IMR-90 (cell line): ENCODE measurements at regions not wholly inside any gene's neighbourhood (a gene's known extent, or its start where the extent isn't known, plus 50 kb on each side); places are given as distances from the start of the nearest gene placed in this dataset.

Experiments used
- ATAC-seq: fragments of 200-7000 bp; cut with Tn5 transposase; 2 replicates; pipeline ENCODE4 v1.9.1; 2020; ENCODE audit warnings: low read depth, mild to moderate bottlenecking, moderate library complexity
- BruUV-seq: library from RNA; stranded (reverse); fragments of 400-500 nt; replicated peaks from 2 replicates; lab custom pipeline; 2021; lab: Mats Ljungman, UMichigan
- CTCF ChIA-PET: fragments of 300-600 bp; formaldehyde crosslinking; extraction: SDS; loops from one replicate; lab custom pipeline; 2021; ENCODE audit warnings: antibody characterized with exemption; lab: Yijun Ruan, JAX
- POLR2A ChIA-PET: fragments of 300-600 bp; sonication (Branson Sonifier 250); formaldehyde crosslinking; loops from one replicate; lab custom pipeline; 2022; ENCODE audit warnings: antibody characterized with exemption; ENCODE audit not compliant: unreplicated experiment; lab: Charles Lee
- DNase-seq: peaks from one replicate; pipeline ENCODE4 v3.0.0; 2013
- H2AFZ ChIP-seq: replicated peaks from 2 replicates; pipeline ENCODE3; 2013; ENCODE audit warnings: low read length, mild to moderate bottlenecking; ENCODE audit not compliant: poor library complexity
- H2AK5ac ChIP-seq: 2 replicates; pipeline ENCODE4 v1.6.1; 2013; ENCODE audit warnings: low read depth, low read length, inconsistent platforms
- H2AK9ac ChIP-seq: replicated peaks from 2 replicates; pipeline ENCODE3; 2013; ENCODE audit warnings: mild to moderate bottlenecking, low read depth, low read length, moderate library complexity; ENCODE audit not compliant: poor library complexity
- H2BK120ac ChIP-seq: 2 replicates; pipeline ENCODE4 v1.6.1; 2013; ENCODE audit warnings: low read depth, low read length, inconsistent platforms
- H2BK15ac ChIP-seq: 3 replicates; pipeline ENCODE4 v1.6.1; 2013; ENCODE audit warnings: low read depth, low read length, inconsistent platforms
- H2BK20ac ChIP-seq: 2 replicates; pipeline ENCODE4 v1.6.1; 2013; ENCODE audit warnings: low read depth, mild to moderate bottlenecking, inconsistent platforms, low read length, moderate library complexity
- H2BK5ac ChIP-seq: 2 replicates; pipeline ENCODE4 v1.6.1; 2013; ENCODE audit warnings: mild to moderate bottlenecking, low read depth, low read length, inconsistent platforms; ENCODE audit not compliant: poor library complexity, severe bottlenecking
- H3K14ac ChIP-seq: replicated peaks from 2 replicates; pipeline ENCODE4 v1.6.1; 2013; ENCODE audit warnings: low read depth, low read length, inconsistent platforms
- H3K18ac ChIP-seq: 2 replicates; pipeline ENCODE4 v1.6.1; 2013; ENCODE audit warnings: low read depth, low read length, control low read depth
- H3K23ac ChIP-seq: 2 replicates; pipeline ENCODE4 v1.6.1; 2013; ENCODE audit warnings: low read depth, low read length, inconsistent platforms
- H3K27ac ChIP-seq: 2 replicates; pipeline ENCODE4 v1.5.1; 2013; ENCODE audit warnings: mild to moderate bottlenecking, control low read depth, low read length; ENCODE audit not compliant: insufficient read depth
- H3K27me3 ChIP-seq: 2 replicates; pipeline ENCODE4 v1.6.1; 2013; ENCODE audit warnings: low read length; ENCODE audit not compliant: control insufficient read depth, insufficient read depth
- H3K36me3 ChIP-seq: 2 replicates; pipeline ENCODE4 v1.6.1; 2013; ENCODE audit warnings: low read length, mixed read lengths; ENCODE audit not compliant: control insufficient read depth, insufficient read depth
- H3K4ac ChIP-seq: 2 replicates; pipeline ENCODE4 v1.6.1; 2013; ENCODE audit warnings: low read depth, low read length, inconsistent platforms
- H3K4me1 ChIP-seq: 2 replicates; pipeline ENCODE4 v1.6.1; 2013; ENCODE audit warnings: low read length, mixed read lengths; ENCODE audit not compliant: control insufficient read depth, insufficient read depth
- H3K4me2 ChIP-seq: 2 replicates; pipeline ENCODE4 v1.6.1; 2013; ENCODE audit warnings: low read depth, mild to moderate bottlenecking, control low read depth, low read length, moderate library complexity
- H3K4me3 ChIP-seq: 2 replicates; pipeline ENCODE4 v1.5.1; 2013; ENCODE audit warnings: low read depth, mild to moderate bottlenecking, control low read depth, low read length, moderate library complexity; ENCODE audit not compliant: insufficient read depth
- H3K56ac ChIP-seq: 2 replicates; pipeline ENCODE4 v1.6.1; 2013; ENCODE audit warnings: low read length, inconsistent platforms; ENCODE audit not compliant: insufficient read depth; ENCODE audit errors: extremely low read depth
- H3K79me1 ChIP-seq, 2 experiments: 2 replicates each; pipeline ENCODE4 v1.6.1; 2013; ENCODE audit warnings: low read length in 2 of 2, inconsistent platforms in 1 of 2, low read depth in 1 of 2
- H3K9ac ChIP-seq: 2 replicates; pipeline ENCODE4 v1.6.1; 2013; ENCODE audit warnings: low read depth, low read length, control low read depth
- H3K9me1 ChIP-seq: 2 replicates; pipeline ENCODE4 v1.6.1; 2013; ENCODE audit warnings: low read length, inconsistent platforms; ENCODE audit not compliant: insufficient read depth
- H3K9me3 ChIP-seq: 2 replicates; pipeline ENCODE4 v1.6.1; 2013; ENCODE audit warnings: low read length; ENCODE audit not compliant: control insufficient read depth, insufficient read depth
- H4K20me1 ChIP-seq: 2 replicates; pipeline ENCODE4 v1.6.1; 2013; ENCODE audit warnings: low read length, inconsistent platforms; ENCODE audit not compliant: insufficient read depth
- H4K5ac ChIP-seq: 2 replicates; pipeline ENCODE4 v1.6.1; 2013; ENCODE audit warnings: mild to moderate bottlenecking, low read depth, low read length, control low read depth
- H4K8ac ChIP-seq, 2 experiments: 2 replicates each; pipeline ENCODE4 v1.6.1; 2013; ENCODE audit warnings: low read depth in 2 of 2, low read length in 2 of 2, control low read depth in 1 of 2, inconsistent platforms in 1 of 2
- H4K91ac ChIP-seq: 2 replicates; pipeline ENCODE4 v1.6.1; 2013; ENCODE audit warnings: low read depth, low read length, inconsistent platforms; ENCODE audit not compliant: insufficient read depth
- BHLHE40 ChIP-seq: fragments of 150-350 bp; IDR thresholded peaks from 2 replicates; pipeline ENCODE4 v1.6.1; 2016; ENCODE audit warnings: mild to moderate bottlenecking, low read depth, low read length
- CEBPB ChIP-seq: IDR thresholded peaks from 2 replicates; pipeline ENCODE4 v1.6.1; 2012; ENCODE audit warnings: low read depth, low read length, improper control_type of control experiment
- CHD1 ChIP-seq: IDR thresholded peaks from 2 replicates; pipeline ENCODE4 v1.6.1; 2012; ENCODE audit warnings: low read depth, low read length, improper control_type of control experiment
- CTCF ChIP-seq: conservative IDR thresholded peaks from 2 replicates; pipeline ENCODE4 v1.5.1; 2012; ENCODE audit warnings: mild to moderate bottlenecking, low read depth, low read length, improper control_type of control experiment
- ELK1 ChIP-seq: fragments of 150-350 bp; IDR thresholded peaks from 2 replicates; pipeline ENCODE4 v1.6.1; 2016; ENCODE audit warnings: low read depth, mild to moderate bottlenecking, low read length, moderate library complexity, borderline replicate concordance
- FOS ChIP-seq: fragments of 150-350 bp; IDR thresholded peaks from 2 replicates; pipeline ENCODE4 v1.6.1; 2016; ENCODE audit warnings: low read depth, low read length
- MAFK ChIP-seq: IDR thresholded peaks from 2 replicates; pipeline ENCODE4 v1.6.1; 2012; ENCODE audit warnings: low read depth, low read length, improper control_type of control experiment
- MAZ ChIP-seq: IDR thresholded peaks from 2 replicates; pipeline ENCODE4 v1.6.1; 2012; ENCODE audit warnings: low read depth, mild to moderate bottlenecking, low read length, improper control_type of control experiment, moderate library complexity, borderline replicate concordance
- MXI1 ChIP-seq: IDR thresholded peaks from 2 replicates; pipeline ENCODE4 v1.6.1; 2012; ENCODE audit warnings: low read depth, mild to moderate bottlenecking, low read length, moderate library complexity, borderline replicate concordance
- NFE2L2 ChIP-seq: fragments of 150-350 bp; IDR thresholded peaks from 2 replicates; pipeline ENCODE4 v1.6.1; 2016; ENCODE audit warnings: low read depth, mild to moderate bottlenecking, low read length
- POLR2A ChIP-seq: IDR thresholded peaks from 2 replicates; pipeline ENCODE4 v1.6.1; 2012; ENCODE audit warnings: mild to moderate bottlenecking, low read depth, low read length
- RAD21 ChIP-seq: IDR thresholded peaks from 2 replicates; pipeline ENCODE4 v1.6.1; 2012; ENCODE audit warnings: low read length, improper control_type of control experiment
- RCOR1 ChIP-seq: IDR thresholded peaks from 2 replicates; pipeline ENCODE4 v1.6.1; 2012; ENCODE audit warnings: mild to moderate bottlenecking, low read length, improper control_type of control experiment; ENCODE audit not compliant: insufficient replicate concordance
- RFX5 ChIP-seq: IDR thresholded peaks from 2 replicates; pipeline ENCODE4 v1.8.0; 2012; ENCODE audit warnings: low read depth, mild to moderate bottlenecking, low read length, moderate library complexity
- SMC3 ChIP-seq: fragments of 150-350 bp; IDR thresholded peaks from 2 replicates; pipeline ENCODE4 v1.6.1; 2016; ENCODE audit warnings: low read depth, mild to moderate bottlenecking, antibody characterized with exemption, low read length, moderate library complexity
- USF2 ChIP-seq: fragments of 150-350 bp; IDR thresholded peaks from 2 replicates; pipeline ENCODE4 v1.6.1; 2017; ENCODE audit warnings: mild to moderate bottlenecking, antibody characterized with exemption, low read length, low read depth
- WGBS, 2 experiments: methylation state at CpG; one replicate each; pipeline versions ENCODE4 v1.1.5 to v1.1.7; 2013; ENCODE audit warnings: missing lambda C conversion rate in 2 of 2; ENCODE audit not compliant: insufficient read length in 1 of 2; ENCODE audit errors: extremely low coverage in 2 of 2; 5-methylcytosine and 5-hydroxymethylcytosine counted together
- dilution Hi-C: fragments of 300-500 bp; cut with HindIII; formaldehyde crosslinking; loops from one replicate; pipeline ENCODE4 v1.14.3; 2018; ENCODE audit warnings: low sequenced_read_pairs; ENCODE audit not compliant: unreplicated experiment
- in situ Hi-C: fragments of 300-500 bp; cut with MboI; formaldehyde crosslinking; loops from 3 replicates; pipeline ENCODE4 v1.14.3; 2019; ENCODE audit warnings: low sequenced_read_pairs, inconsistent platforms, mixed read lengths
- intact Hi-C: fragments of 100-400 bp; cut with micrococcal nuclease; formaldehyde crosslinking; loops from 2 replicates; pipeline ENCODE4 v1.10.0; 2022

GRCh38 chr15:98311566-98312188, 336.7 kb upstream of the IGF1R start:
- no peak overlapping the region for H3K4ac ChIP-seq
- intact Hi-C loops = loop anchor here (1.0 to 2.0 kb wide), 2 partner anchors 110 to 117 kb away; no protein-coding TSS in a partner anchor
- no TSS peak for BruUV-seq
- H4K8ac ChIP-seq = no peak overlapping the region
- H2BK15ac ChIP-seq = no peak overlapping the region
- H3K4me1 ChIP-seq = no peaks in the 10 kb centered on the region
- H3K9me3 ChIP-seq = no peaks in the 10 kb centered on the region
- H2AK9ac ChIP-seq = no peak overlapping the region
- no peaks in the 10 kb centered on the region for H4K20me1 ChIP-seq
- no peaks in the 10 kb centered on the region for H3K9me1 ChIP-seq
- no peak overlapping the region for H2AK5ac ChIP-seq
- DNase-seq (peak; percentile 66), ATAC-seq (peak; percentile 92)
- no peak overlapping the region for H3K14ac ChIP-seq
- TF ChIP-seq CTCF (peak; percentile 75), RFX5 (no peak), NFE2L2 (no peak), USF2 (no peak), MAFK (no peak), POLR2A (no peak), CHD1 (no peak), RCOR1 (no peak), FOS (no peak), ELK1 (no peak), MXI1 (no peak), CEBPB (peak; percentile 83), BHLHE40 (no peak), MAZ (no peak), SMC3 (peak; percentile 61), RAD21 (peak; percentile 45)
- no peaks in the 10 kb centered on the region for H3K79me1 ChIP-seq
- in situ Hi-C loops = no loop called here
- no peak overlapping the region for H4K91ac ChIP-seq
- no peak overlapping the region for H2BK20ac ChIP-seq
- H3K23ac ChIP-seq = no peak overlapping the region
- no peak overlapping the region for H3K9ac ChIP-seq
- WGBS, 2 experiments = no CpG with 5 or more reads among the region's 8 CpGs
- no peak overlapping the region for H3K4me3 ChIP-seq
- dilution Hi-C loops = no loop called here
- ChIA-PET CTCF (interaction anchor here (0.6 to 2.0 kb wide), 10 partner anchors 10 to 410 kb away, joined by 3 to 15 read pairs (median 4); no protein-coding TSS in a partner anchor), POLR2A (no interaction called here)
- no peaks in the 10 kb centered on the region for H3K36me3 ChIP-seq
- H3K56ac ChIP-seq = no peak overlapping the region
- no peak overlapping the region for H4K5ac ChIP-seq
- no peak overlapping the region for H3K4me2 ChIP-seq
- no peak overlapping the region for H2BK5ac ChIP-seq
- no peak overlapping the region for H2AFZ ChIP-seq
- no peak overlapping the region for H3K18ac ChIP-seq
- no peak overlapping the region for H2BK120ac ChIP-seq
- H3K27ac ChIP-seq = no peak overlapping the region
- no peaks in the 10 kb centered on the region for H3K27me3 ChIP-seq
